ENCODE measurements at regions not wholly inside any gene's neighbourhood (a gene's known extent, or its start where the extent isn't known, plus 50 kb on each side); places are given as distances from the start of the nearest gene placed in this dataset.

- no peak for TF ChIP-seq POLR2A (IDR thresholded peaks at IDR 0.05; ENCODE audit: low read length)
- no peak for TF ChIP-seq GATA1 (IDR thresholded peaks at IDR 0.05; ENCODE audit: low read depth, low read length)
These were observed 281.7 kb downstream of the NEBL start for GRCh38 chr10:20615395-20615794.
